ENCODE measurements at regions not wholly inside any gene's neighbourhood (a gene's known extent, or its start where the extent isn't known, plus 50 kb on each side); places are given as distances from the start of the nearest gene placed in this dataset.
A peak's percentile ranks its signal among the peaks of the same experiment; 100 is the strongest.

- no peak for DNase-seq (ENCODE audit: low read depth)
- TF ChIP-seq, protein P1, sequence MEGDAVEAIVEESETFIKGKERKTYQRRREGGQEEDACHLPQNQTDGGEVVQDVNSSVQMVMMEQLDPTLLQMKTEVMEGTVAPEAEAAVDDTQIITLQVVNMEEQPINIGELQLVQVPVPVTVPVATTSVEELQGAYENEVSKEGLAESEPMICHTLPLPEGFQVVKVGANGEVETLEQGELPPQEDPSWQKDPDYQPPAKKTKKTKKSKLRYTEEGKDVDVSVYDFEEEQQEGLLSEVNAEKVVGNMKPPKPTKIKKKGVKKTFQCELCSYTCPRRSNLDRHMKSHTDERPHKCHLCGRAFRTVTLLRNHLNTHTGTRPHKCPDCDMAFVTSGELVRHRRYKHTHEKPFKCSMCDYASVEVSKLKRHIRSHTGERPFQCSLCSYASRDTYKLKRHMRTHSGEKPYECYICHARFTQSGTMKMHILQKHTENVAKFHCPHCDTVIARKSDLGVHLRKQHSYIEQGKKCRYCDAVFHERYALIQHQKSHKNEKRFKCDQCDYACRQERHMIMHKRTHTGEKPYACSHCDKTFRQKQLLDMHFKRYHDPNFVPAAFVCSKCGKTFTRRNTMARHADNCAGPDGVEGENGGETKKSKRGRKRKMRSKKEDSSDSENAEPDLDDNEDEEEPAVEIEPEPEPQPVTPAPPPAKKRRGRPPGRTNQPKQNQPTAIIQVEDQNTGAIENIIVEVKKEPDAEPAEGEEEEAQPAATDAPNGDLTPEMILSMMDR (IDR thresholded peaks at IDR 0.05; ENCODE audit: low read length, missing control alignments), result no peak
- no peak overlapping the region for H3K4me3 ChIP-seq (replicated peaks; ENCODE audit: low read depth, low read length)
These were observed 710.1 kb downstream of the SORCS3 start for GRCh38 chr10:105351187-105351586.

GRCh38 chr10:105347487-105347886 lies 706.4 kb downstream of the SORCS3 start:
- DNase-seq (ENCODE audit: low read depth), result peak; percentile 1
- no peak overlapping the region for H3K4me3 ChIP-seq (replicated peaks; ENCODE audit: low read depth, low read length)
- TF ChIP-seq, protein P1 (IDR thresholded peaks at IDR 0.05; ENCODE audit: low read length, missing control alignments), result no peak

DNA sequence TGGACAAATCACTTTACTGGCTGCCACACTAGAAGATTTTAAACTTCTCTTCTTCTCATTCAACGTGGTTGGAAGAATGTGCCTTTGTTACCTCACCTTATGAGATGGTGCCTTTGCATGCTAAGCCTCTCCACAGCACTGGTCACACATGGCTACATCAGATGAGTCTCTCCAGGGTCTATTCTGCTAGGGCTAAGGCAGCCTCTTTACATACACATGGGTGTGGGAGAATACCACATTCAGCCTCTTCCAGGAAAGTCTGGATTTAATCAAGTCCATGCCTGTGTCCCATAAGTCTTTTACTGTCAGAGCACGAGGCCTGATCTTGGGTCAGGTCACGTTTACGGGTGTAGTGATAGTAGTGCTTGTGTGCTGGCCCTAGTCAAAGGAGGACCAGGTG lies 701.5 kb downstream of the SORCS3 start:
- TF ChIP-seq, protein P1 (IDR thresholded peaks at IDR 0.05; ENCODE audit: low read length, missing control alignments), result no peak
- DNase-seq (ENCODE audit: low read depth), result no peak
- H3K4me3 ChIP-seq (replicated peaks; ENCODE audit: low read depth, low read length), result no peak overlapping the region

DNA sequence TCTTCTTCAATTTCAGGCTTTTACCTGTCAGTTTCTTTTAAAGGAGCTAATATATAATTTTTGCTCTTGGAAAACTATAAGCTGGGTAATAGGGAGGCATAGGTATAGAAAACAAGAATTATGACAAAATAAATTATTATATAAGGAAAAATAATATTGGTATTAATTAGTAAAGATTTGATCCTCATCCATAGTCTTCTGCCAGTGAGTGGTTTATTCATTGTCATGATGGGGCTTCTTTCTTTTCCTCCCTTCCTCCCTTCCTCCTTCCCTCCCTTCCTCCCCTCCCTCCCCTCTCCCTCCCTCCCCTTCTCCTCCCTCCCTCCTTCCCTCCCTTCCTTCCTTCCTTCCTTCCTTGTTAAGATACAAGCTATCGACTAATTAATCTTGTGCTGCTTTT lies 698.6 kb downstream of the SORCS3 start:
- DNase-seq (ENCODE audit: low read depth), result no peak
- TF ChIP-seq, protein P1 (IDR thresholded peaks at IDR 0.05; ENCODE audit: low read length, missing control alignments), result no peak
- no peak overlapping the region for H3K4me3 ChIP-seq (replicated peaks; ENCODE audit: low read depth, low read length)

- TF ChIP-seq, protein P1 (IDR thresholded peaks at IDR 0.05; ENCODE audit: low read length, missing control alignments), result no peak
- no peak for DNase-seq (ENCODE audit: low read depth)
- no peak overlapping the region for H3K4me3 ChIP-seq (replicated peaks; ENCODE audit: low read depth, low read length)
These were observed 687.5 kb downstream of the SORCS3 start for GRCh38 chr10:105328503-105329133.
